Brain microvascular endothelial cell (primary cell): ENCODE measurements at regions not wholly inside any gene's neighbourhood (a gene's known extent, or its start where the extent isn't known, plus 50 kb on each side); places are given as distances from the start of the nearest gene placed in this dataset.
A peak's percentile ranks its signal among the peaks of the same experiment; 100 is the strongest.

Source experiments
- DNase-seq: peaks from one replicate; pipeline ENCODE4 v3.0.0-alpha.2; 2020
- H3K27ac ChIP-seq: fragments of 250-450 bp; sonication (Bioruptor Pico); 2 replicates; pipeline ENCODE4 v1.5.1; 2020; ENCODE audit warnings: mild to moderate bottlenecking, moderate library complexity
- H3K27me3 ChIP-seq: fragments of 250-450 bp; sonication (Bioruptor Pico); replicated peaks from 2 replicates; pipeline ENCODE4 v1.5.1; 2020; ENCODE audit warnings: mild to moderate bottlenecking
- H3K36me3 ChIP-seq: fragments of 250-450 bp; sonication (Bioruptor Pico); replicated peaks from 2 replicates; pipeline ENCODE4 v1.5.1; 2020; ENCODE audit warnings: mild to moderate bottlenecking
- H3K4me3 ChIP-seq: 2 replicates; pipeline ENCODE4 v1.5.1; 2011; ENCODE audit warnings: low read depth, mild to moderate bottlenecking, control low read depth, low read length, moderate library complexity
- in situ Hi-C: cut with HindIII; loops from 2 replicates; pipeline ENCODE4 v1.10.0; 2017; ENCODE audit warnings: low sequenced_read_pairs, low pct_ligation_motif_present
- TF ChIP-seq, protein P1 (sequence below): IDR thresholded peaks from 2 replicates; pipeline ENCODE4 v1.5.1; 2011; ENCODE audit warnings: low read depth, mild to moderate bottlenecking, moderate library complexity, low read length, control low read depth, inconsistent platforms; ENCODE audit errors: missing control alignments

DNA sequence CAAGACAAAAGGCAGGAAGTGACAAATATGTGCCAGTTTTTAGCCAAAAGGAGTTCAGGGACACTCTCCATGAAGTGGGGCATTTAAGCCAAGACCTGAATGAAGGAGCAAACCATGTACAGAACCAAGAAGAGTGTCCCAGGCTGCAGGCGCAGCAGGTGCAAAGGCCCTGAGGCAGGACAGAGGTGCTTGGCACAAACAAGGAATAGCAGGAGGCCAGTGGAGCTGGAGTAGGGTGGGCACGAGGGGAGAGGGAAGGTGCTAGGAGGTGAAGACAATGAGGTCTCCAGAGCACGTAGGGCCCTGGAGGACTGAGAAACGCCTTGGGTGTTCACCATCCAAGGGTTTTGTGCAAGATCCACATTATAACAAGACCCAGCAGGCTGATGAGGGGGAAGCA is 474.1 kb downstream of the MN1 start:
- Histone ChIP-seq H3K27ac (no peak overlapping the region), H3K4me3 (no peak overlapping the region), H3K27me3 (no peaks in the 10 kb centered on the region), H3K36me3 (no peaks in the 10 kb centered on the region)
- DNase-seq, result no peak
- TF ChIP-seq, protein P1, sequence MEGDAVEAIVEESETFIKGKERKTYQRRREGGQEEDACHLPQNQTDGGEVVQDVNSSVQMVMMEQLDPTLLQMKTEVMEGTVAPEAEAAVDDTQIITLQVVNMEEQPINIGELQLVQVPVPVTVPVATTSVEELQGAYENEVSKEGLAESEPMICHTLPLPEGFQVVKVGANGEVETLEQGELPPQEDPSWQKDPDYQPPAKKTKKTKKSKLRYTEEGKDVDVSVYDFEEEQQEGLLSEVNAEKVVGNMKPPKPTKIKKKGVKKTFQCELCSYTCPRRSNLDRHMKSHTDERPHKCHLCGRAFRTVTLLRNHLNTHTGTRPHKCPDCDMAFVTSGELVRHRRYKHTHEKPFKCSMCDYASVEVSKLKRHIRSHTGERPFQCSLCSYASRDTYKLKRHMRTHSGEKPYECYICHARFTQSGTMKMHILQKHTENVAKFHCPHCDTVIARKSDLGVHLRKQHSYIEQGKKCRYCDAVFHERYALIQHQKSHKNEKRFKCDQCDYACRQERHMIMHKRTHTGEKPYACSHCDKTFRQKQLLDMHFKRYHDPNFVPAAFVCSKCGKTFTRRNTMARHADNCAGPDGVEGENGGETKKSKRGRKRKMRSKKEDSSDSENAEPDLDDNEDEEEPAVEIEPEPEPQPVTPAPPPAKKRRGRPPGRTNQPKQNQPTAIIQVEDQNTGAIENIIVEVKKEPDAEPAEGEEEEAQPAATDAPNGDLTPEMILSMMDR, result no peak
- in situ Hi-C loops, result no loop called here

DNA sequence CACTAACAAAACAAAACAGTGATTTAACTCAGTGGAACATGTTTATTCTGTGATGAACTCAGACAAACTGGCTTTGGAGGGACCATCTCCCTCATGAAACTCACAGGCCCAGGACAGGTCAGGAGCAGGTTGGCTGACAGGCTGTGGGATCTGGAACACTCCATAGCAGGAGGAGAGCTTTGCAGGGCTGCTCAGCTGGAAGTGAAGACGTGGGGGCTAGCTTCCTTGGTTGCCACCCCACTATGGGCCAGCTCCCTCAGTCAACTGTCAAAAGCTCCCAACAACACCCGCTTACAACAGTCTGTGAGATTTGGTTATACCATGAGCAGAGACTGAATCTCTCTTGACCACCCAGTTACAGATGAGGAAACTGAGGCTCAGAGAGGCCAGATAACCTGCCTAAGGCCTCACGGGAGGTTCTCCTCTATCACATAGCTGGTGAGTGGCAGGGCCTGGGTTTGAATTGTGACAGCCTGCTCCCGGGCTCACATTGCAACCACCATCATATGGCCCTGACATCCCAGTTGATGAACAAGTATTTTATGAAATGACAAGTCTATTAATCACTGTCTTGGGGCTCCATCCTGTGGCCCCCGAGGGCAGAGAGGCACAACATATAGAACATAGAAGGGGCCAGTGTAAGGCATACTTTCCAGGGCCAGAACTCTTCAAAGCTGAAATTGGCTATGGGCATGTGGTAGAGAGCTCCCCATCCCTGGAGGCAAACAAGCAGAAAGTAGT is 473.4 kb downstream of the MN1 start:
- Histone ChIP-seq H3K27me3 (no peaks in the 10 kb centered on the region), H3K36me3 (no peaks in the 10 kb centered on the region), H3K4me3 (no peak overlapping the region), H3K27ac (no peak overlapping the region)
- TF ChIP-seq, protein P1, result peak; percentile 36
- DNase-seq, result no peak
- in situ Hi-C loops, result no loop called here

DNA sequence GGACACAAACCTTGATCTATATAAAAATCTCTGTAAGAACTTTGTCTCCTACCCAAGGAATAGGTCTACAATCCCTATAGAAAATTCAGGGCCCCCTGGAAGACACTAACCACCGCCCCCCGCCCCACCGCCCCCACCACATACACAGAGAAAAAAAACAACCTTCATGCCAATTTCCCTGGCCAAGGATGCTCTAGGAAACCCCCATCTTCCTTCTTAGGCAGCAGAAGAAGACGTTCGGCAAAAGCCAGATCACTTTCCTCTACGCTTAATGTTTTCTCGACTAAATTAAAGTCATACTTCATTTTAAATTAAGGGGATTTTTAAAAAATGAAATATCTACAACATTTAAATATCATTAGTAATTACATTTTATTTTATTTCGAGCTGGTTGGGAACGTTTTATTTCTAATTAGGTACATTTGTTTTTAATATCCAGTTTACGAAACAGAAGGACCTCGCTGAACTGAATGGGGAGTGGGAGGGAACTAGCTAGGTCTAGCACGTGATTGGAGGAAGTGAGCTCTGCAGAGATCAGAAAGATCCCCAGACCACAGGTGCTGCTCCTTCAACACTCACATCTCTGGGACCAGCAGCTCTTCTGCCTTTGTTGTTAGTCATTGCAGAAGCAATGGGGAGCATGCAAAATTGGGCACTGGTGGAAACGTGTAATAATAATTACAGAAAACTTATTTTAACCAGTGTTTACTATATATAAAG is 472.3 kb downstream of the MN1 start:
- no peak for DNase-seq
- TF ChIP-seq, protein P1, result no peak
- Histone ChIP-seq H3K4me3 (no peak overlapping the region), H3K27ac (no peak overlapping the region), H3K27me3 (no peaks in the 10 kb centered on the region), H3K36me3 (no peaks in the 10 kb centered on the region)
- in situ Hi-C loops, result no loop called here

DNA sequence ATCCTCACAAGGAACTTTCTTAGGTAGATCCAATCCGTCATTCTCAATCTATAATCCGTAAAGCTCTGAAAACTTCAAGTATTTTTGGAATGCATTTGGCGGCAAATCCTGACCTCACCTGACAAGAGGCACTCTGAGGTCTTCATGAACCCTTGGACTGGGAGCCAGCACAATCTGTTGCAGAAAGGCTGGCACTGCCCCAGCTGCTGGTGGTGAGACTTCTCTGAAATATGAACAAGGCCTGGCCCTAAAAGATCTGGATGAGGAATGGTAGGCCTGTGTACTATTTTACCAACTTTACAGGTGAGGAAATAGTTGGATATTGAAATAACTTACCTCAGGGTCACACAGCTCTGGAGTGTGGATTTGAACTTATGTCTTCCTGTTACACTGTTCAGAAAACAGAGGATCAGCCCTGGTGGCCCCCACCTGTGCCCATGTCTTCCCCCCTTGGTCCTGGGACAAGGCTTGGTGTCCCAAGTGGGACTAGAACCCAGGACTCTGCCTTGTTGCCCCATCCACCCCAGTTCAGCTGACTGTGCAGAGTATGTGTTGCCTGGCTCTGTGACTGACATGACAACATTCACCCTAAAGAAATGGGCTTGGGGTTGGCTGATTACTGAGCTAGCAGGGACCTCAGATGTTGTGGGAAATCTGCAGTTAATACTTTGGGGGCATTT is 471.4 kb downstream of the MN1 start:
- Histone ChIP-seq H3K36me3 (no peaks in the 10 kb centered on the region), H3K27me3 (no peaks in the 10 kb centered on the region), H3K27ac (no peak overlapping the region), H3K4me3 (no peak overlapping the region)
- no peak for DNase-seq
- TF ChIP-seq, protein P1, result no peak
- in situ Hi-C loops, result no loop called here

DNA sequence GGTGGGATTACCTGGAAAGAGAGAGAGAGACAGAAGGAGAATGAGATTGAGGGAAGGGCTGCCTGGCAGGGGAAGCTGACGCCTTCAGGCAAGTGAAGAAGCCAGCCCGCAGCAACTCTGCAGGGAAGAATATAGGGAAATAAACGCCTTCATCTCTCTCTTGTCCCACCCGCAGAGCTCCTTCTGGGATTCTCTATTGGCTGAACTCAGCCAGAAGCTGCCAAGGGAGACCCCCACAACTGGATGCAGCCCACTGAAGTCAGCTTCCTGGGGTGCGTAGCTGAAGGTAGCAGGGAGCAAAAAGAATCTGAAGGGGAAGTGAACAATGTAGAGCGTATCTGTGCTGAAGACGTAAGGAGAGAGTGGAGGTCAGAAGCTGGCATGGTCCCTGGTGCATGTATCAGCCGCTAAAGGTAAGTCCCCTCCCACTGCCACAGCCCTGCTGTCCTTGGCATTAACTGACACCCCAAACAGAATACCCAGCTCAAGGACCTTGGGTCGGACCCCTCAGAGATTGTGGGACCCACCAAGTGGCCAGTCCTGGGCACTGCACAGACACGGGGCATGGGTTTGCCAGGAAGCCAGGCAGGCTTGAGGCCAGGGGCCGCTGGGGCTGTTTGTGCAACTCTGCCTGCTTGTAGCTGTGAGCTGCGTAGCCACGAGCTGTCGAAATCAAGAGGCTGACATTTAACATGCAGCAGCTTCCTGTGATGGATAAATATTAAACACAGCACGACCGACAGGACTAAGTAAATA is 469.9 kb downstream of the MN1 start:
- Histone ChIP-seq H3K36me3 (no peaks in the 10 kb centered on the region), H3K27ac (no peak overlapping the region), H3K27me3 (no peaks in the 10 kb centered on the region), H3K4me3 (no peak overlapping the region)
- TF ChIP-seq, protein P1, result peak; percentile 79
- in situ Hi-C loops, result no loop called here
- peak; percentile 42 for DNase-seq
